Left lung (tissue), 4 donors: ENCODE measurements at regions not wholly inside any gene's neighbourhood (a gene's known extent, or its start where the extent isn't known, plus 50 kb on each side); places are given as distances from the start of the nearest gene placed in this dataset.

Experiments used
- ATAC-seq: fragments of 200-7000 bp; cut with Tn5 transposase; one replicate; pipeline ENCODE4 v1.9.1; 2020; ENCODE audit warnings: moderate library complexity
- DNase-seq, 4 donors: peaks; one replicate each; pipeline ENCODE4 v3.0.0-alpha.2; 2013 to 2020
- H3K27ac ChIP-seq, 2 donors: fragments of 200-600 bp; sonication (generic) in 1 of 2; one replicate each; pipeline versions ENCODE4 v1.5.0 to v1.8.0; 2020 to 2021
- H3K27me3 ChIP-seq, 2 donors: fragments of 200-600 bp; sonication (generic) in 1 of 2; one replicate each; pipeline versions ENCODE4 v1.5.0 to v1.8.0; 2020 to 2021
- H3K36me3 ChIP-seq, 2 donors: fragments of 200-600 bp; sonication (generic) in 1 of 2; one replicate each; pipeline versions ENCODE4 v1.5.0 to v1.8.0; 2020 to 2021
- H3K4me1 ChIP-seq, 2 donors: fragments of 200-600 bp; one replicate each; pipeline ENCODE4 v1.8.0; 2021
- H3K4me3 ChIP-seq, 2 donors: fragments of 200-600 bp; sonication (generic) in 1 of 2; one replicate each; pipeline versions ENCODE4 v1.5.0 to v1.8.0; 2020 to 2021; ENCODE audit warnings: mild to moderate bottlenecking in 1 of 2
- H3K9me3 ChIP-seq, 2 donors: fragments of 200-600 bp; sonication (generic) in 1 of 2; one replicate each; pipeline versions ENCODE4 v1.5.0 to v1.8.0; 2020 to 2021
- CTCF ChIP-seq, 2 donors: fragments of 200-600 bp; sonication (generic) in 1 of 2; IDR thresholded peaks; one replicate each; pipeline versions ENCODE4 v1.5.0 to v1.8.0; 2021; ENCODE audit warnings: antibody characterized with exemption in 2 of 2
- intact Hi-C, 2 donors: fragments of 100-400 bp; cut with DNase I; formaldehyde crosslinking; loops; one replicate each; pipeline versions ENCODE4 v1.11.2 to v1.14.2; 2022
- donor health status: DM: no; HTN: yes; CAD: no.
- donor health status: DM: no; HTN: no; CAD: no.

- ATAC-seq (no peak), DNase-seq (no peak)
- no peaks in the 10 kb centered on the region for H3K36me3 ChIP-seq
- H3K9me3 ChIP-seq: no peaks in the 10 kb centered on the region
- no peaks in the 10 kb centered on the region for H3K4me1 ChIP-seq
- TF ChIP-seq CTCF (IDR thresholded peaks at IDR 0.05): no peak
- intact Hi-C loops: no loop called here
- no peak overlapping the region for H3K27ac ChIP-seq
- no peaks in the 10 kb centered on the region for H3K27me3 ChIP-seq
- H3K4me3 ChIP-seq: no peak overlapping the region
Measured at GRCh38 chr3:84439476-84439875, 519.3 kb upstream of the CADM2 start.

GRCh38 chr3:84440291-84440690 is 518.5 kb upstream of the CADM2 start:
- Histone ChIP-seq H3K36me3 (no peaks in the 10 kb centered on the region), H3K27ac (no peak overlapping the region), H3K4me3 (no peak overlapping the region), H3K4me1 (no peaks in the 10 kb centered on the region), H3K9me3 (no peaks in the 10 kb centered on the region), H3K27me3 (no peaks in the 10 kb centered on the region)
- DNase-seq (peak in 1 of 4 donors; percentile 34), ATAC-seq (no peak)
- TF ChIP-seq CTCF (IDR thresholded peaks at IDR 0.05): no peak
- intact Hi-C loops: no loop called here

- ATAC-seq: no peak
- no peak for DNase-seq
- no peak overlapping the region for H3K4me3 ChIP-seq
- H3K36me3 ChIP-seq: no peaks in the 10 kb centered on the region
- H3K9me3 ChIP-seq: no peaks in the 10 kb centered on the region
- H3K4me1 ChIP-seq: no peaks in the 10 kb centered on the region
- H3K27ac ChIP-seq: no peak overlapping the region
- no peak for TF ChIP-seq CTCF (IDR thresholded peaks at IDR 0.05)
- intact Hi-C loops: no loop called here
- H3K27me3 ChIP-seq: no peaks in the 10 kb centered on the region
Measured at GRCh38 chr3:84442533-84442932, 516.3 kb upstream of the CADM2 start.

- TF ChIP-seq CTCF (IDR thresholded peaks at IDR 0.05): no peak
- no peaks in the 10 kb centered on the region for H3K36me3 ChIP-seq
- H3K27ac ChIP-seq: no peak overlapping the region
- H3K4me1 ChIP-seq: no peaks in the 10 kb centered on the region
- no peak for DNase-seq
- intact Hi-C loops: no loop called here
- no peaks in the 10 kb centered on the region for H3K9me3 ChIP-seq
- no peaks in the 10 kb centered on the region for H3K27me3 ChIP-seq
- no peak overlapping the region for H3K4me3 ChIP-seq
- no peak for ATAC-seq
Measured at GRCh38 chr3:84444726-84445521, 513.9 kb upstream of the CADM2 start.

GRCh38 chr3:84487296-84487695 is 471.5 kb upstream of the CADM2 start:
- intact Hi-C loops: no loop called here
- Histone ChIP-seq H3K9me3 (peaks cover 0 to 12% of the 10 kb centered on the region in 2 donors), H3K4me3 (no peak overlapping the region), H3K27me3 (no peaks in the 10 kb centered on the region), H3K36me3 (no peaks in the 10 kb centered on the region), H3K27ac (no peak overlapping the region), H3K4me1 (no peaks in the 10 kb centered on the region)
- ATAC-seq: no peak
- no peak for DNase-seq
- no peak for TF ChIP-seq CTCF (IDR thresholded peaks at IDR 0.05)
